GM21390 (cell line): ENCODE measurements at regions not wholly inside any gene's neighbourhood (a gene's known extent, or its start where the extent isn't known, plus 50 kb on each side); places are given as distances from the start of the nearest gene placed in this dataset.
"Not testable (repeated sequence)": the region's sequence is repeated elsewhere in the genome, so short reads cannot be mapped to it uniquely, and the experiment has no call there.

Source experiments
- ATAC-seq: cut with Tn5 transposase; IDR thresholded peaks from one replicate; pipeline ENCODE4 v1.9.1; 2021; ENCODE audit not compliant: unreplicated experiment

DNA sequence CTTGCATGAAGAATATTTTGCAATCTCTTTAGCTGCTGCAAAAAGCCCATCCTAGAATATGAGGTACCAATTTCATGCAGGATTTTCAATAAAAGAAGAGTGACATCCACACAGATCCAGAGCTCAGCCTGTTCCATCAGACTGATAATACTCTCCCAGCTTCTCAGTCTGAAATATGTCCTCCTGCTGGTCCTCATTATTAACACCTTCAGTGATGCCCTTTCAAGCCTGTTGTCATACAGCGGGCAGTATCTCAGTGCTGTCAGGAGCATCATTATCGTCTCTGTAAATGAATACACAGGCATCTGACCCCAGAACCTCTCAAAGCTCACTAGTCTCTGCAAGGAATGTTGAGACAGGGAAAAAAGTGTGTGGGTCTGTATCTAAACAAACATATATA is 1387.8 kb downstream of the OTOL1 start:
- no peak for ATAC-seq

GRCh38 chr3:162892921-162893793 is 1396.5 kb downstream of the OTOL1 start:
- no peak for ATAC-seq

- no peak for ATAC-seq
These were observed 1400.7 kb downstream of the OTOL1 start for GRCh38 chr3:162897291-162897690.

- no peak for ATAC-seq
These were observed 1435.9 kb downstream of the OTOL1 start for GRCh38 chr3:162932503-162932902.

- no peak for ATAC-seq
These were observed 1437.0 kb downstream of the OTOL1 start for GRCh38 chr3:162933656-162934055.

DNA sequence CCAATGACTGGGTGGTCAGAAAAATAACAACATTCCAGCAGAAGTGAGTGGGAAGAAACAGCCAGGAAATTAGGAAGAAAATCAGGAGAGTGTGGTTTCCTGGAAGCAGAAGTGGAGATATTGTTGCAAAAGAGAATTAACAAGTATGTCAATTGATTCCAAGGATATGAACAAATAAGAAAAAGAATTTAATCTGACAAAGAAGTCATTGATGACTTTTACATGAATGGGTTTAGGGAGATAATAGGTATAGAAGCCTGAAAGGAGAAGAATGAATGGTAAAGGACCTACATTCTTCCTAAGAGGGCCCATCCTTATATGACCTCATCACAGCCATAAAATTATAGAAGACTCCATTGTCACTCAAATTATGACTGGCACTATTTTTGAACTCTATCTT is 1440.1 kb downstream of the OTOL1 start:
- no peak for ATAC-seq

DNA sequence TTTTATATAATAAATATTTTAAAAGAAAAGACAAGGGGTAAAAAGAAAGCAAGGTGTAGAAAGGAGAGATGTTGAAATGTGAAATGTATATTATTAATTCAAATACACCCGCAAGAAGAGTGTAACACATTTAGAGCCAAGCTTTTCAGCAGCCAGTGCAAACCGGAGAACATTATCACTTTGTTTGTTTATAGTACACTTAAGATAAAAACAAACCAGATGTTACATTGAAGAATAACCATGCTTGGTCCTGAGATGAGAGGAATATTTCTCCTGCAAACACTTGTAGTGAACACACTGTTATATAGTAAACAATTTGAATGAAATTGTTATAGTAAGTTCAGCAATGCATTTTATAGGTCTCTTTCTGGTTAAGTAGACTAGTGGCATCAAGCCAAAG is 1441.5 kb downstream of the OTOL1 start:
- ATAC-seq, result no peak

DNA sequence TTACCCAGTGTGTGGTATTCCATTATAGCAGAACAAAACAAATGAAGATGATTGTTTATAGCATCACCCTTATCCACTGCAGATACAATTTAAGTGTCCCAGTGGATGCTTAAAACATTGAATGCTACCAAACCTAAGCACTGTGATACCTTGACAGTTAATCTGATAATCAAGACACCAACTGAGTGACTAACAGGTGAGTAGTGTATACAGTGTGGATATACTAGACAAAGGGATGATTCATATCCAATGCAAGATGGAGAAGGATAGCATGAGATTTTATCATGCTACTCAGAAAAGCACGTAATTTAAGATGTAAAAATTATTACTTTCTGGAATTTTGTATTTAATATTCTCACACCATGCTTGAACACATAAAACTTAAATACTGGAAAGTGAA is 1449.0 kb downstream of the OTOL1 start:
- no peak for ATAC-seq

DNA sequence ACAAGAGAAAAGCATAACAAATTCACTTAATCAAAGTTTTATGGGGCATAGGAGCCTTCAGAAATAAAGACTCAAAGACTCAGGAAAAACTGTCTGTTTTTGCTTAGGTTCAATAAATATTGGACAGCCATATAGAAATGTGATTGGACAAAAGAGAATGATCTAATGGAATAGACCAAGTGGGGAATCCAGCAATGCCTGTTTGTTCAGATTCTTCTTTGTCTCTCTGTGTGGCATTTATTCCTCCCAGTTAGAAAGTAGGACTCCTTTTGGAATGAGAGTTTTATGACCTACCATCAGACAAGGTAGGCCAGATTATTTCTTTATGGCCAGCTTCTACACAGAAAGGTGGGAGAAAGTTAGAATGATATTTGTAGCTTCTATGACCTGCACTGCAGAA is 1460.1 kb downstream of the OTOL1 start:
- ATAC-seq, result no peak

DNA sequence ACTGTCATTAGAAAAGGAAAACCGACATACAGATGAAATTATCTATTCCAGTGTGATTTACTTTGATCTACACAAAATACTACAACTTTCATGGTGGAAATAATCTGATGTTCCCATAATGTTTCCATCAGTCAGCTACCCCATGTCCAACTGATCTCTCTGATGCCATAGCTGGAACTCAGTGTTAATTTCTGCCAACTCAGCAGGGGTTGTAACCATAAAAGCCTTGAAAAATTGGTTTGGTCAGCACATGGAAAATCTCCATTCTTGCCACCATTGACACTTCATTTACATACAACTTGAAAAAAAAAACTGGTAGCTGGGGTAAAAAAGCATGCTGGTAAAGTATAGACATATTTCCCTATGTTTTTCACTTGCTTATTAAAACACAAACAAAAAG is 1463.7 kb downstream of the OTOL1 start:
- ATAC-seq, result no peak

DNA sequence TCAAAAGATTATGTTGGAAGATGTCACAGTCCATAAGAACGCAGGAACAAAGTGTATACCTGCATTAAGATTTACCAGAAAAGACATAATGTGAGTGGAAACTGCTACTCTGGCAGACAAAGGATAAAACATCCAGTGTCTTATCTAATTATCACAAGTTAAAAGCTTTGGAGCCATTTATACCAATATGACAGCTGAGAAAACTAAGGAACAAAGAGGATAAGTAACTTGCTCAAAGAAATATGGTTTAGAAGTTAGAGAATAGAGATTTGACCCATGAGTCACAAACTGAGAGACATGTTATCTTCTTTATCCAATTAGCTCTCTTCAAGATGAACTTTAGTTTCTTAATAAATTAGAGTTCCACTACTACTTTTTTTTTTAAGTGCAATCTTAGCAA is 1473.7 kb downstream of the OTOL1 start:
- no peak for ATAC-seq

GRCh38 chr3:162971715-162972114 is 1475.1 kb downstream of the OTOL1 start:
- no peak for ATAC-seq

GRCh38 chr3:162973428-162973917 is 1476.9 kb downstream of the OTOL1 start:
- no peak for ATAC-seq

GRCh38 chr3:162978136-162978535 is 1481.5 kb downstream of the OTOL1 start:
- ATAC-seq, result no peak

GRCh38 chr3:162984746-162985145 is 1488.1 kb downstream of the OTOL1 start:
- ATAC-seq, result no peak

DNA sequence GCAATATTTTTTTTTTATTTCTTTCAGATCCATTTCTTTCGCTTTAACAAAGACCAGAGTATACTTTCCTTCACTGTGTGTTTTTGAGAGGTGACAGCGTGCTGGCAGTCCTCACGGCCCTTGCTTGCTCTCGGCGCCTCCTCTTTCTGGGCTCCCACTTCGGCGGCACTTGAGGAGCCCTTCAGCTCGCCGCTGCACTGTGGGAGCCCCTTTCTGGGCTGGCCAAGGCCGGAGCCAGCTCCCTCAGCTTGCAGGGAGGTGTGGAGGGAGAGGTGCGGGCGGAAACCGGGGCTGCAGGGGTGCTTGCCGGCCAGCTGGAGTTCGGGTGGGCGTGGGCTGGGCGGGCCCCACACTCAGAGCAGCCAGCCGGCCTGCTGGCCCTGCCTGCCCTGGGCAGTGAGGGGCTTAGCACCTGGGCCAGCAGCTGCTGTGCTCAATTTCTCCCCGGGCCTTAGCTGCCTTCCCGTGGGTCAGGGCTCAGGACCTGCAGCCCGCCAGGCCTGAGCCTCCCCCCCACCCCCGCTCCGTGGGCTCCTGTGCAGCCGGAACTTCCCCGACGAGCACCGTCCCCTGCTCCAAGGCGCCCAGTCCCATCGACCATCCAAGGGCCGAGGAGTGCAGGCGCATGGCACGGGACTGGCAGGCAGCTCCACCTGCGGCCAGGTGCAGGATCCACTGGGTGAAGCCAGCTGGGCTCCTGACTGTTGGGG is 1490.6 kb downstream of the OTOL1 start:
- not testable (repeated sequence) for ATAC-seq

- ATAC-seq, result no peak
These were observed 1496.1 kb downstream of the OTOL1 start for GRCh38 chr3:162992741-162993140.

GRCh38 chr3:162994165-162994564 is 1497.6 kb downstream of the OTOL1 start:
- no peak for ATAC-seq

DNA sequence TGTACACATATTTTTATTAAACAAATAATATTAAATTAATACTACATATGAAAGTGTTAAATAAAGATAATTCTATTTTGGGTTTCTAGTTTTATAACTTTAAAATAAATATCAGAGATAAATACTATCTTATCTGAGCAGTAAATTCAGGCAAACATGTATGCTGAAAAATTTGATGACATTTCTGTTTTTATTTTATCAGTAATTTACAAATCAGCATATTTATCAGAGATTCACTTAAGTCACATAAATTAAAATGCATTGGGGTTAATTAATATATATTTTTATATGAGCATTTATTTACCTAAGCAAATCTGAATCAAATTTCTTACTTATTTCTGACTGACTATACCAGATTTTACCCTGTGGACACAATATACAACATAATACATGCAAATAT is 1499.8 kb downstream of the OTOL1 start:
- ATAC-seq, result no peak

DNA sequence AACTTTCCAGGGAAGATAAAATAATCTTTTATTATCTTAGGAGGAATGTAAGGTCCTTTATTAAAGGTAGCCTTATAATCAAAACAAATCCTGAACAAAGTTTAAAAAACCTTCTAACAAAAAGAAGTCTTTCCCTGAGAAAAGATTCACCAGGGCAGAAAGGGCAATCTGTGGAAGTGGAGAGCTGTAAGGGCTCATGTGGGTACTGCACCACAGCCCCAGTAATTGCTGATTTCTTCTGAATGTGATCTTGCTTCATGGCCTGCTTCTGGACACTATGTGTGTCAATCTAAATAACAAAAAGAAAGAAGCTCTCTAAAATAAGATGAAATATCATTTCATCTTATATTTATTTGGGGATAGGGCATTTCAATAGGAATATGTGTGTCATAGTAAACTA is 1501.6 kb downstream of the OTOL1 start:
- ATAC-seq, result no peak

- no peak for ATAC-seq
These were observed 1515.0 kb downstream of the OTOL1 start for GRCh38 chr3:163011596-163011995.

- no peak for ATAC-seq
These were observed 1519.6 kb downstream of the OTOL1 start for GRCh38 chr3:163016251-163016650.
